ENCODE measurements at regions not wholly inside any gene's neighbourhood (a gene's known extent, or its start where the extent isn't known, plus 50 kb on each side); places are given as distances from the start of the nearest gene placed in this dataset.

DNA sequence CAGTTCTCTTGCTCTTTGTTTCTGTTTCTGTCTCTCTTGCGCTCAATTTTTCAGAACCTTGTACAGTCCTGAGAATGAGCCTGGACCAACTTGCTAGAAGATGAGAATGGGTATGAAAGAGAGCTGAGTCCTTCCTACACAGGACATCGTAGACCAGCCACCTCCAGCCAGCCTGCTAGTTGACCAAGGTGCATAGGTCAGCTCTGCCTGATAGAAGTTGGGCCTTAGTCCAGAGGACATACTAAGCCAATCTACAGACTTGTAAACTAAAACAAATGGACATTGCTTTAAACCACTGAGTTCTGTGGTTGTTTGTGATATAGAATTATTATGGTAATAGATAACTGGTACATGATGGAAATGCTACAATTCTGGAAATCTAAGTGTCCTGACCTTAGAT lies 236.4 kb upstream of the ZFP64 start:
- Mint-ChIP-seq H3K27ac (no peak overlapping the region), H3K9me3 (ENCODE audit: insufficient read depth) (peaks cover 8% of the 10 kb centered on the region), H3K27me3 (peaks cover 5% of the 10 kb centered on the region), H3K4me3 (no peak overlapping the region), H3K4me1 (no peaks in the 10 kb centered on the region)
- Histone ChIP-seq H3K4me3 (ENCODE audit: control extremely low read depth in 1 of 5, extremely low read depth in 1 of 5, insufficient read depth in 1 of 5, low read depth in 2 of 5, low read length in 4 of 5) (no peak overlapping the region), H3K9ac (ENCODE audit: low read length) (no peak overlapping the region), H3K9me3 (ENCODE audit: control extremely low read depth in 1 of 3, control insufficient read depth in 2 of 3, insufficient read depth in 1 of 3, low read length in 2 of 3) (peaks cover 0 to 11% (median 0%) of the 10 kb centered on the region in 3 donors), H2AFZ (ENCODE audit: insufficient read depth, low read depth, low read length, poor library complexity, severe bottlenecking) (no peak overlapping the region), H3K79me2 (ENCODE audit: control insufficient read depth, insufficient read depth, low read length) (no peaks in the 10 kb centered on the region), H3K4me1 (ENCODE audit: control insufficient read depth in 2 of 2, insufficient read depth in 2 of 2, low read length in 2 of 2) (no peaks in the 10 kb centered on the region), H3K4me2 (replicated peaks; ENCODE audit: low read depth, low read length, poor library complexity, severe bottlenecking) (no peak overlapping the region), H4K20me1 (ENCODE audit: control insufficient read depth, insufficient read depth, low read length, poor library complexity, severe bottlenecking) (no peaks in the 10 kb centered on the region), H3K27me3 (replicated peaks in 1 of 4; ENCODE audit: control extremely low read depth in 1 of 4, control insufficient read depth in 3 of 4, insufficient read depth in 4 of 4, low read length in 3 of 4) (no peaks in the 10 kb centered on the region), H3K36me3 (replicated peaks in 1 of 2; ENCODE audit: control extremely low read depth in 1 of 2, control insufficient read depth in 1 of 2, extremely low read depth in 1 of 2, insufficient read depth in 2 of 2, low read length in 1 of 2) (no peaks in the 10 kb centered on the region), H3K27ac (ENCODE audit: low read length in 2 of 2) (no peak overlapping the region)
- no peak for DNase-seq
- intact Hi-C loops (cut with micrococcal nuclease) = no loop called here
- ATAC-seq (ENCODE audit: low read depth) = no peak
- no CpG with 5 or more reads among the region's 2 CpGs for WGBS (ENCODE audit: insufficient coverage)
- TF ChIP-seq, protein P1, sequence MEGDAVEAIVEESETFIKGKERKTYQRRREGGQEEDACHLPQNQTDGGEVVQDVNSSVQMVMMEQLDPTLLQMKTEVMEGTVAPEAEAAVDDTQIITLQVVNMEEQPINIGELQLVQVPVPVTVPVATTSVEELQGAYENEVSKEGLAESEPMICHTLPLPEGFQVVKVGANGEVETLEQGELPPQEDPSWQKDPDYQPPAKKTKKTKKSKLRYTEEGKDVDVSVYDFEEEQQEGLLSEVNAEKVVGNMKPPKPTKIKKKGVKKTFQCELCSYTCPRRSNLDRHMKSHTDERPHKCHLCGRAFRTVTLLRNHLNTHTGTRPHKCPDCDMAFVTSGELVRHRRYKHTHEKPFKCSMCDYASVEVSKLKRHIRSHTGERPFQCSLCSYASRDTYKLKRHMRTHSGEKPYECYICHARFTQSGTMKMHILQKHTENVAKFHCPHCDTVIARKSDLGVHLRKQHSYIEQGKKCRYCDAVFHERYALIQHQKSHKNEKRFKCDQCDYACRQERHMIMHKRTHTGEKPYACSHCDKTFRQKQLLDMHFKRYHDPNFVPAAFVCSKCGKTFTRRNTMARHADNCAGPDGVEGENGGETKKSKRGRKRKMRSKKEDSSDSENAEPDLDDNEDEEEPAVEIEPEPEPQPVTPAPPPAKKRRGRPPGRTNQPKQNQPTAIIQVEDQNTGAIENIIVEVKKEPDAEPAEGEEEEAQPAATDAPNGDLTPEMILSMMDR (IDR thresholded peaks at IDR 0.05) = no peak
- TF ChIP-seq EZH2 (IDR thresholded peaks at IDR 0.05; ENCODE audit: borderline replicate concordance, insufficient read depth, low read depth, low read length, poor library complexity, severe bottlenecking) = no peak
- ChIA-PET CTCF (no interaction called here), POLR2A (no interaction called here)

DNA sequence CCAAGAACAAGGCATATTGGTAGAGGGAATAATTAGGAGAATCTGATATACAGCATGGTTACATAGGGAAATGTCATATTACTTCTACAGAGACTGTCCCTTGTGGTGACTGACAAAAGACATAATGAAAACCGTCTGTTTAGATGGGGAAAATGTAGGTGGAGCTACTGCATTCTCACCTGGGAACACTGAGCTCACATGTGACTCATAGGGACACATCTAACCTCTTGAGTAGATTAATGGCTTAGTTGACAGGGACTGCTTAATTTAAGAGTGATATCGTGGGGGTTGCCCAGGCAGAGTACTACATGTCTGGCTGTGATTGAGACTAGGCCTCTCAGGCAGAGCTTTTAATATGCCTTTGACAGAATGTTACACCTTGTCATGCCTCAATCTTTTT lies 235.3 kb upstream of the ZFP64 start:
- no CpG with 5 or more reads among the region's 2 CpGs for WGBS (ENCODE audit: insufficient coverage)
- H3K27ac Mint-ChIP-seq = no peak overlapping the region
- intact Hi-C loops (cut with micrococcal nuclease) = no loop called here

More for the DNA sequence above, 235.3 kb upstream of the ZFP64 start:
- Histone ChIP-seq H3K27ac (ENCODE audit: low read length in 2 of 2) (no peak overlapping the region), H3K36me3 (replicated peaks in 1 of 2; ENCODE audit: control extremely low read depth in 1 of 2, control insufficient read depth in 1 of 2, extremely low read depth in 1 of 2, insufficient read depth in 2 of 2, low read length in 1 of 2) (no peaks in the 10 kb centered on the region), H3K79me2 (ENCODE audit: control insufficient read depth, insufficient read depth, low read length) (no peaks in the 10 kb centered on the region), H3K9me3 (ENCODE audit: control extremely low read depth in 1 of 3, control insufficient read depth in 2 of 3, insufficient read depth in 1 of 3, low read length in 2 of 3) (peaks cover 0 to 11% (median 0%) of the 10 kb centered on the region in 3 donors), H3K4me3 (ENCODE audit: control extremely low read depth in 1 of 5, extremely low read depth in 1 of 5, insufficient read depth in 1 of 5, low read depth in 2 of 5, low read length in 4 of 5) (no peak overlapping the region), H3K4me1 (ENCODE audit: control insufficient read depth in 2 of 2, insufficient read depth in 2 of 2, low read length in 2 of 2) (no peaks in the 10 kb centered on the region), H4K20me1 (ENCODE audit: control insufficient read depth, insufficient read depth, low read length, poor library complexity, severe bottlenecking) (no peaks in the 10 kb centered on the region), H3K9ac (ENCODE audit: low read length) (no peak overlapping the region), H3K4me2 (replicated peaks; ENCODE audit: low read depth, low read length, poor library complexity, severe bottlenecking) (no peak overlapping the region), H3K27me3 (replicated peaks in 1 of 4; ENCODE audit: control extremely low read depth in 1 of 4, control insufficient read depth in 3 of 4, insufficient read depth in 4 of 4, low read length in 3 of 4) (no peaks in the 10 kb centered on the region), H2AFZ (ENCODE audit: insufficient read depth, low read depth, low read length, poor library complexity, severe bottlenecking) (no peak overlapping the region)
- no peak overlapping the region for H3K4me3 Mint-ChIP-seq
- H3K4me1 Mint-ChIP-seq = no peaks in the 10 kb centered on the region
- TF ChIP-seq, protein P1 (IDR thresholded peaks at IDR 0.05) = no peak
- TF ChIP-seq EZH2 (IDR thresholded peaks at IDR 0.05; ENCODE audit: borderline replicate concordance, insufficient read depth, low read depth, low read length, poor library complexity, severe bottlenecking) = no peak
- ATAC-seq (ENCODE audit: low read depth) (no peak), DNase-seq (no peak)
- ChIA-PET CTCF (no interaction called here), POLR2A (no interaction called here)
- H3K27me3 Mint-ChIP-seq = peaks cover 5% of the 10 kb centered on the region
- H3K9me3 Mint-ChIP-seq (ENCODE audit: insufficient read depth) = peaks cover 8% of the 10 kb centered on the region
